ENCODE measurements at regions not wholly inside any gene's neighbourhood (a gene's known extent, or its start where the extent isn't known, plus 50 kb on each side); places are given as distances from the start of the nearest gene placed in this dataset.
A peak's percentile ranks its signal among the peaks of the same experiment; 100 is the strongest.
"Not testable (repeated sequence)": the region's sequence is repeated elsewhere in the genome, so short reads cannot be mapped to it uniquely, and the experiment has no call there.

DNA sequence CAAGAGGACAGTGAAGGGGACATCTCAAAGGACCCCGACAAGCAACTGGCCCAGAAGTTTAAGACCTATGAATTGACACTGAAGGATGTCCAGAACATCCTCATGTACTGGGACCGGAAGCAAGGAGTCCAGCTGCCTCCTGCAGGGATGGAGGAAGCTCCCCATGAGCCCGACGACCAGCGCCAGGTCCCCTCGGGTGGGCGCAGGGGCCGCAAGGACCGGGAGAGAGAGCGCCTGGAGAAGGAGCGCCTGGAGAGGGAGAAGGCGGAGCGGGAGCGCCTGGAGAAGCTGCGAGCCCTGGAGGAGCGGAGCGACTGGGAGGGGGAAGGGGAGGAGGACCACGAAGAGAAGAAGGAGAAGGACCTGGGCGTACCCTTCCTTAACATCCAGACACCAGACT lies 143.9 kb upstream of the NBPF12 start:
- H3K4me3 ChIP-seq (replicated peaks in 1 of 4; ENCODE audit: control extremely low read depth in 1 of 4, insufficient read depth in 1 of 4, low read depth in 3 of 4, low read length in 4 of 4); H2AFZ ChIP-seq (ENCODE audit: low read length); H3K79me2 ChIP-seq (ENCODE audit: control insufficient read depth, insufficient read depth, low read length); DNase-seq (ENCODE audit: low read depth in 2 of 2); H3K27me3 ChIP-seq (ENCODE audit: control insufficient read depth, insufficient read depth, low read length); H3K9me3 ChIP-seq (ENCODE audit: control insufficient read depth, insufficient read depth, low read depth, low read length); H3K4me1 ChIP-seq (ENCODE audit: control insufficient read depth, extremely low read depth, insufficient read depth, low read length); H3K36me3 ChIP-seq (ENCODE audit: control insufficient read depth, insufficient read depth, low read length); H3K9ac ChIP-seq (ENCODE audit: insufficient read depth, low read length); H3K27ac ChIP-seq (ENCODE audit: insufficient read depth, low read length); H3K4me2 ChIP-seq (ENCODE audit: extremely low read depth, insufficient read depth, low read length); H4K20me1 ChIP-seq (ENCODE audit: control insufficient read depth, extremely low read depth, insufficient read depth, low read length): not testable (repeated sequence)

GRCh38 chr1:146792725-146793124 lies 145.4 kb upstream of the NBPF12 start:
- not testable (repeated sequence) for H3K27me3 ChIP-seq (ENCODE audit: control insufficient read depth, insufficient read depth, low read length); H2AFZ ChIP-seq (ENCODE audit: low read length); H4K20me1 ChIP-seq (ENCODE audit: control insufficient read depth, extremely low read depth, insufficient read depth, low read length); H3K4me1 ChIP-seq (ENCODE audit: control insufficient read depth, extremely low read depth, insufficient read depth, low read length); H3K36me3 ChIP-seq (ENCODE audit: control insufficient read depth, insufficient read depth, low read length); H3K9ac ChIP-seq (ENCODE audit: insufficient read depth, low read length); H3K4me2 ChIP-seq (ENCODE audit: extremely low read depth, insufficient read depth, low read length); H3K27ac ChIP-seq (ENCODE audit: insufficient read depth, low read length); H3K4me3 ChIP-seq (replicated peaks in 1 of 4; ENCODE audit: control extremely low read depth in 1 of 4, insufficient read depth in 1 of 4, low read depth in 3 of 4, low read length in 4 of 4); H3K9me3 ChIP-seq (ENCODE audit: control insufficient read depth, insufficient read depth, low read depth, low read length); H3K79me2 ChIP-seq (ENCODE audit: control insufficient read depth, insufficient read depth, low read length)
- peak; percentile 1 to 12 for DNase-seq (ENCODE audit: low read depth in 2 of 2)

DNA sequence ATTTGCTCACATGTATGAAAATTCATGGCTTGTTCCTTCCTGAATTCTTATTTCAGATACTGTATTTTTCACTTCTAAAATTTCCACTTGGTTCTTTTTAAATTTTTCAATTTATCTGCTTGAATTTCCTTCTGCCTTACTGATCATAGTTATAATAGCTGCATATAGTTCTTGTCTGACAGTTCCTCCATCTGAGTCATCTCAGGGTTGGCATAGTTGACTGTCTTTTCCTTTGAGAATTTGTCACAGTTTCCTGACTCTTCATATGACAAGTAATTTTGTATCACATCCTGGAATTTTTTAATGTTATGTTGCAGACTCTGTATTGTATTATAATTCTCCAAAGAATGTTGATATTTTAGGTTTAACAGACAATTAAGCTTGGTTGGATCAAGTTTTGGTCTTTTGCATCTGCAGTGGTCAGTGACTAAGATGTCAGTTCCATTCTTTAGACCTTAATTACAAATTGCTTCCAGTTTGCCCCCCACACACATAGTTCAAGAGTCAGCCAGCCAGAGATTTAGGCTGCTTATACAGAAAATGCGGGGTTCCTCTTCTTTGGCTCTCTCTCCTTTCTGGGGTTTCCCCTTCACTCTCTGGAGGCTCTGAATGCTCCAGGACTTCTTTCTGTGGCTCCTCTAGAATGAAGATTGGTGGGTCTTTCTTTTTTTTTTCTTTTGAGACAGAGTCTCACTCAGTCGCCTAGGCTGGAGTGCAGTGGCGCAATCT lies 153.7 kb upstream of the NBPF12 start:
- not testable (repeated sequence) for H3K4me1 ChIP-seq (ENCODE audit: control insufficient read depth, extremely low read depth, insufficient read depth, low read length)

GRCh38 chr1:146781235-146781634 lies 156.9 kb upstream of the NBPF12 start:
- H3K27ac ChIP-seq (ENCODE audit: insufficient read depth, low read length); DNase-seq (ENCODE audit: low read depth in 2 of 2): not testable (repeated sequence)

More for the DNA sequence above, 153.7 kb upstream of the NBPF12 start:
- H3K79me2 ChIP-seq (ENCODE audit: control insufficient read depth, insufficient read depth, low read length); H3K9me3 ChIP-seq (ENCODE audit: control insufficient read depth, insufficient read depth, low read depth, low read length); H4K20me1 ChIP-seq (ENCODE audit: control insufficient read depth, extremely low read depth, insufficient read depth, low read length); H3K27me3 ChIP-seq (ENCODE audit: control insufficient read depth, insufficient read depth, low read length); DNase-seq (ENCODE audit: low read depth in 2 of 2); H3K4me2 ChIP-seq (ENCODE audit: extremely low read depth, insufficient read depth, low read length); H3K9ac ChIP-seq (ENCODE audit: insufficient read depth, low read length); H2AFZ ChIP-seq (ENCODE audit: low read length); H3K27ac ChIP-seq (ENCODE audit: insufficient read depth, low read length); H3K36me3 ChIP-seq (ENCODE audit: control insufficient read depth, insufficient read depth, low read length); H3K4me3 ChIP-seq (replicated peaks in 1 of 4; ENCODE audit: control extremely low read depth in 1 of 4, insufficient read depth in 1 of 4, low read depth in 3 of 4, low read length in 4 of 4): not testable (repeated sequence)

GRCh38 chr1:146777826-146778602 lies 160.1 kb upstream of the NBPF12 start:
- H3K27ac ChIP-seq (ENCODE audit: insufficient read depth, low read length); H3K79me2 ChIP-seq (ENCODE audit: control insufficient read depth, insufficient read depth, low read length); H3K36me3 ChIP-seq (ENCODE audit: control insufficient read depth, insufficient read depth, low read length); H3K9ac ChIP-seq (ENCODE audit: insufficient read depth, low read length); H2AFZ ChIP-seq (ENCODE audit: low read length); H3K27me3 ChIP-seq (ENCODE audit: control insufficient read depth, insufficient read depth, low read length); H3K9me3 ChIP-seq (ENCODE audit: control insufficient read depth, insufficient read depth, low read depth, low read length); H3K4me3 ChIP-seq (replicated peaks in 1 of 4; ENCODE audit: control extremely low read depth in 1 of 4, insufficient read depth in 1 of 4, low read depth in 3 of 4, low read length in 4 of 4); H3K4me1 ChIP-seq (ENCODE audit: control insufficient read depth, extremely low read depth, insufficient read depth, low read length); H3K4me2 ChIP-seq (ENCODE audit: extremely low read depth, insufficient read depth, low read length); H4K20me1 ChIP-seq (ENCODE audit: control insufficient read depth, extremely low read depth, insufficient read depth, low read length): not testable (repeated sequence)
- DNase-seq (ENCODE audit: low read depth in 2 of 2), result peak; percentile 24 to 76

More at GRCh38 chr1:146781235-146781634, 156.9 kb upstream of the NBPF12 start:
- not testable (repeated sequence) for H3K79me2 ChIP-seq (ENCODE audit: control insufficient read depth, insufficient read depth, low read length); H3K9ac ChIP-seq (ENCODE audit: insufficient read depth, low read length); H4K20me1 ChIP-seq (ENCODE audit: control insufficient read depth, extremely low read depth, insufficient read depth, low read length); H3K9me3 ChIP-seq (ENCODE audit: control insufficient read depth, insufficient read depth, low read depth, low read length); H2AFZ ChIP-seq (ENCODE audit: low read length); H3K4me1 ChIP-seq (ENCODE audit: control insufficient read depth, extremely low read depth, insufficient read depth, low read length); H3K4me2 ChIP-seq (ENCODE audit: extremely low read depth, insufficient read depth, low read length); H3K36me3 ChIP-seq (ENCODE audit: control insufficient read depth, insufficient read depth, low read length); H3K27me3 ChIP-seq (ENCODE audit: control insufficient read depth, insufficient read depth, low read length); H3K4me3 ChIP-seq (replicated peaks in 1 of 4; ENCODE audit: control extremely low read depth in 1 of 4, insufficient read depth in 1 of 4, low read depth in 3 of 4, low read length in 4 of 4)

GRCh38 chr1:146774988-146775387 lies 163.1 kb upstream of the NBPF12 start:
- not testable (repeated sequence) for H3K27me3 ChIP-seq (ENCODE audit: control insufficient read depth, insufficient read depth, low read length); DNase-seq (ENCODE audit: low read depth in 2 of 2); H3K79me2 ChIP-seq (ENCODE audit: control insufficient read depth, insufficient read depth, low read length); H3K9ac ChIP-seq (ENCODE audit: insufficient read depth, low read length); H3K4me1 ChIP-seq (ENCODE audit: control insufficient read depth, extremely low read depth, insufficient read depth, low read length); H3K36me3 ChIP-seq (ENCODE audit: control insufficient read depth, insufficient read depth, low read length); H3K27ac ChIP-seq (ENCODE audit: insufficient read depth, low read length); H3K4me3 ChIP-seq (replicated peaks in 1 of 4; ENCODE audit: control extremely low read depth in 1 of 4, insufficient read depth in 1 of 4, low read depth in 3 of 4, low read length in 4 of 4); H4K20me1 ChIP-seq (ENCODE audit: control insufficient read depth, extremely low read depth, insufficient read depth, low read length); H3K9me3 ChIP-seq (ENCODE audit: control insufficient read depth, insufficient read depth, low read depth, low read length); H3K4me2 ChIP-seq (ENCODE audit: extremely low read depth, insufficient read depth, low read length); H2AFZ ChIP-seq (ENCODE audit: low read length)
